ENCODE measurements at regions not wholly inside any gene's neighbourhood (a gene's known extent, or its start where the extent isn't known, plus 50 kb on each side); places are given as distances from the start of the nearest gene placed in this dataset.
A peak's percentile ranks its signal among the peaks of the same experiment; 100 is the strongest.

- DNase-seq (ENCODE audit: low read depth in 2 of 2) = no peak
Observed at GRCh38 chr3:187973977-187974870, 179.7 kb upstream of the LPP start.

- no peak for DNase-seq (ENCODE audit: low read depth in 2 of 2)
Observed at GRCh38 chr3:187974871-187975271, 179.1 kb upstream of the LPP start.

GRCh38 chr3:187975561-187976364 lies 178.2 kb upstream of the LPP start:
- no peak for DNase-seq (ENCODE audit: low read depth in 2 of 2)

GRCh38 chr3:187976365-187976900 lies 177.5 kb upstream of the LPP start:
- no peak for DNase-seq (ENCODE audit: low read depth in 2 of 2)

- DNase-seq (ENCODE audit: low read depth in 2 of 2) = no peak
Observed at GRCh38 chr3:187977659-187978058, 176.3 kb upstream of the LPP start.

GRCh38 chr3:187978433-187979011 lies 175.4 kb upstream of the LPP start:
- no peak for DNase-seq (ENCODE audit: low read depth in 2 of 2)

- no peak for DNase-seq (ENCODE audit: low read depth in 2 of 2)
Observed at GRCh38 chr3:187979564-187979963, 174.4 kb upstream of the LPP start.

- no peak for DNase-seq (ENCODE audit: low read depth in 2 of 2)
Observed at GRCh38 chr3:187980861-187981260, 173.1 kb upstream of the LPP start.

- DNase-seq (ENCODE audit: low read depth in 2 of 2) = no peak
Observed at GRCh38 chr3:187982142-187982541, 171.8 kb upstream of the LPP start.

- no peak for DNase-seq (ENCODE audit: low read depth in 2 of 2)
Observed at GRCh38 chr3:187983484-187984124, 170.4 kb upstream of the LPP start.

GRCh38 chr3:187985647-187986046 lies 168.3 kb upstream of the LPP start:
- no peak for DNase-seq (ENCODE audit: low read depth in 2 of 2)

- DNase-seq (ENCODE audit: low read depth in 2 of 2) = peak; percentile 69
Observed at GRCh38 chr3:187986514-187986934, 167.4 kb upstream of the LPP start.

GRCh38 chr3:187987187-187987586 lies 166.8 kb upstream of the LPP start:
- no peak for DNase-seq (ENCODE audit: low read depth in 2 of 2)

- DNase-seq (ENCODE audit: low read depth in 2 of 2) = no peak
Observed at GRCh38 chr3:187987924-187988323, 166.0 kb upstream of the LPP start.

GRCh38 chr3:187989575-187990153 lies 164.3 kb upstream of the LPP start:
- no peak for DNase-seq (ENCODE audit: low read depth in 2 of 2)

- DNase-seq (ENCODE audit: low read depth in 2 of 2) = no peak
Observed at GRCh38 chr3:187992609-187993008, 161.3 kb upstream of the LPP start.

- peak; percentile 68 to 71 for DNase-seq (ENCODE audit: low read depth in 2 of 2)
Observed at GRCh38 chr3:187994221-187995042, 159.5 kb upstream of the LPP start.

GRCh38 chr3:187995043-187995400 lies 158.9 kb upstream of the LPP start:
- DNase-seq (ENCODE audit: low read depth in 2 of 2) = no peak

- no peak for DNase-seq (ENCODE audit: low read depth in 2 of 2)
Observed at GRCh38 chr3:187995667-187996066, 158.3 kb upstream of the LPP start.

- no peak for DNase-seq (ENCODE audit: low read depth in 2 of 2)
Observed at GRCh38 chr3:187996609-187997008, 157.3 kb upstream of the LPP start.

- DNase-seq (ENCODE audit: low read depth in 2 of 2) = no peak
Observed at GRCh38 chr3:187997490-187997889, 156.5 kb upstream of the LPP start.

All from fibroblast of skin of left quadriceps (primary cell).